Right lobe of liver (tissue), 4 donors: ENCODE measurements at regions not wholly inside any gene's neighbourhood (a gene's known extent, or its start where the extent isn't known, plus 50 kb on each side); places are given as distances from the start of the nearest gene placed in this dataset.

ENCODE experiments used
- CTCF ChIP-seq, 4 donors: fragments of 200-600 bp in 3 of 4; fragments of 450-650 bp in 1 of 4; IDR thresholded peaks; one replicate each; pipeline versions ENCODE4 v1.5.1 to v1.8.0; 2016 to 2022; ENCODE audit warnings: antibody characterized with exemption in 4 of 4, mild to moderate bottlenecking in 2 of 4
- POLR2A ChIP-seq: fragments of 450-650 bp; IDR thresholded peaks from one replicate; pipeline ENCODE4 v1.6.1; 2017; ENCODE audit warnings: antibody characterized with exemption, mild to moderate bottlenecking
- donor health status: DM: no; HTN: no; CAD: no.
- donor health status: DM: no; HTN: no; CAD: no.
- donor health status: DM: no; HTN: yes; CAD: no.

GRCh38 chr10:123484722-123485121 is 181.4 kb upstream of the GPR26 start:
- TF ChIP-seq CTCF (IDR thresholded peaks at IDR 0.05) = no peak
- no peak for TF ChIP-seq POLR2A
